Nephron (organoid): ENCODE measurements at regions not wholly inside any gene's neighbourhood (a gene's known extent, or its start where the extent isn't known, plus 50 kb on each side); places are given as distances from the start of the nearest gene placed in this dataset.
"Not testable (repeated sequence)": the region's sequence is repeated elsewhere in the genome, so short reads cannot be mapped to it uniquely, and the experiment has no call there.

Experiments
- H3K27ac Mint-ChIP-seq, 3 experiments: 2 replicates each; pipeline ENCODE4 v1.8.0; 2020; ENCODE audit warnings: mixed read lengths in 3 of 3, mild to moderate bottlenecking in 2 of 3, moderate library complexity in 1 of 3
- H3K27me3 Mint-ChIP-seq: 2 replicates; pipeline ENCODE4 v1.8.0; 2021; ENCODE audit warnings: low read depth, mild to moderate bottlenecking, moderate library complexity, mixed read lengths
- H3K36me3 Mint-ChIP-seq: 2 replicates; pipeline ENCODE4 v1.8.0; 2020; ENCODE audit warnings: low read depth, mixed read lengths
- H3K4me1 Mint-ChIP-seq: 2 replicates; pipeline ENCODE4 v1.8.0; 2020; ENCODE audit warnings: mixed read lengths
- H3K4me3 Mint-ChIP-seq, 3 experiments: 2 replicates each; pipeline ENCODE4 v1.8.0; 2020; ENCODE audit warnings: mild to moderate bottlenecking in 3 of 3, mixed read lengths in 3 of 3, moderate library complexity in 2 of 3
- H3K9me3 Mint-ChIP-seq: 2 replicates; pipeline ENCODE4 v1.8.0; 2020; ENCODE audit warnings: mixed read lengths
- CTCF ChIP-seq, 3 experiments: fragments of 200-600 bp; sonication (generic); IDR thresholded peaks; one replicate each; pipeline ENCODE4 v1.5.0; 2021; ENCODE audit warnings: antibody characterized with exemption in 3 of 3; ENCODE audit not compliant: unreplicated experiment in 3 of 3

DNA sequence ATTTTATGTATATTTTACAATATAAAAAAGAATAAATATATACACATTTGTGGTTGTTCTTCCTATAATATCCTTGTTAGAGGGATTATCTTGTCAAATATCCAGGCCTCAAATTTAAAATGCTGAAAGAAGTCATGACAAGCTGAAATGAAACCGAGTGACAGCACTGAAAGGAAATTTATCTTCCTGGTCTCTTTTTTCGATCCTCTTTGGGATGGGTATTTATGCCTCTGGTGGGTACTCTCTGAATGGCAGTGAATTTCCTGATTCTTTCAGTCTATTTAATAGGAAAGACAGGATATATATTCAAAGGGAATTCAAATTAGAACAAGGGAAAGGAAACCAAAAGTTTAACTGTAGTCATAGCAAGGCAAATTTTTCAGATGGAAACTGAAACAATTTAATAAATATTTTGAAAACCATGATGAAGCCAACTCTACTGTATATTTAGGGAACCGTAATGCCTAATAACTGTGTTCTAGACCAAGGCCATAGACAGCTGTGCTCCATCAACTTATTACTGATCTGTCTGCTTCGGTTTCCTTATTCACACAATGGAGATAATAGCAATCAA lies 97.9 kb downstream of the DLEU7 start:
- Mint-ChIP-seq H3K9me3 (peaks cover 11% of the 10 kb centered on the region), H3K27ac (no peak overlapping the region), H3K4me1 (peaks cover 5% of the 10 kb centered on the region), H3K27me3 (peaks cover 8% of the 10 kb centered on the region), H3K36me3 (no peaks in the 10 kb centered on the region), H3K4me3 (no peak overlapping the region)
- TF ChIP-seq CTCF (IDR thresholded peaks at IDR 0.05; ENCODE audit: unreplicated experiment in 3 of 3): peak in 1 of 3 experiments; percentile 15

DNA sequence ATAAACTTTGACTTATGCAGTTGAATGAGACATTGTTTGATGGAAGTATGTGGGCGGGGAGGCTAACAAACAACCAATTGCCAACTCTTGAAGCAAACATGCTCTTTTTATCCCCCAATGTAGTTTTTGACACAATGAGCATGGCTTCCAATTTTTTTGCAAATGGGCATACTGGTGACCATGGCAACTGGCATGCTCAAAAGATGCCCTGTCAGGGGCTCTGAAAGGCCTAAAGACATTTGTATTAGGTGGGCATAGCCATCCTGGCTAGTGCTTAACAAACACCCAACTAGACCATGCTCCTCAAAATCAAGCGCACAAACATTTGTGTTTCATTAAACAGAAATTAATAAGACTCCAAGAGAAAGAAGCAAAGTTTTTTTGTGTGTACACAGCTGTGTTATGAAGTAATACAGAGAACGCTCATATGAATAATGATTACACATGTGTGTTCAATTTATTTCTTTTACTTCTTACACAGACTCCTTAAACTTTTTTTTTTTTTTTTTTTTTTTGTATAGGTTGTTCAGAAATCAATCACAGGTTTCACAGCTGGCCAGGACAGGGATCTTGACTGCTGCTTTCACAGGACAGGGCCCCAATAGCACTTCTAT lies 95.6 kb downstream of the DLEU7 start:
- peaks cover 3% of the 10 kb centered on the region for H3K36me3 Mint-ChIP-seq
- peaks cover 5% of the 10 kb centered on the region for H3K27me3 Mint-ChIP-seq
- H3K4me1 Mint-ChIP-seq: peaks cover 5% of the 10 kb centered on the region
- no peak for TF ChIP-seq CTCF (IDR thresholded peaks at IDR 0.05; ENCODE audit: unreplicated experiment in 3 of 3)
- peaks cover 16% of the 10 kb centered on the region for H3K9me3 Mint-ChIP-seq
- no peak overlapping the region for H3K4me3 Mint-ChIP-seq
- H3K27ac Mint-ChIP-seq: no peak overlapping the region

GRCh38 chr13:50753221-50753620 lies 90.3 kb downstream of the DLEU7 start:
- Mint-ChIP-seq H3K36me3 (peaks cover 11% of the 10 kb centered on the region), H3K4me1 (peaks cover 16% of the 10 kb centered on the region), H3K9me3 (peaks cover 45% of the 10 kb centered on the region)
- not testable (repeated sequence) for H3K4me3 Mint-ChIP-seq, H3K27me3 Mint-ChIP-seq, H3K27ac Mint-ChIP-seq

- peaks cover 15% of the 10 kb centered on the region for H3K36me3 Mint-ChIP-seq
- not testable (repeated sequence) for H3K27me3 Mint-ChIP-seq
- H3K4me3 Mint-ChIP-seq: peak overlapping the region in 1 of 3 experiments; percentile 20
- peaks cover 16% of the 10 kb centered on the region for H3K4me1 Mint-ChIP-seq
- peak overlapping the region; percentile 12 to 82 (median 51) for H3K27ac Mint-ChIP-seq
- peaks cover 39% of the 10 kb centered on the region for H3K9me3 Mint-ChIP-seq
Observed at GRCh38 chr13:50755862-50756685, 87.4 kb downstream of the DLEU7 start.

GRCh38 chr13:50757008-50757407 lies 86.5 kb downstream of the DLEU7 start:
- TF ChIP-seq CTCF (IDR thresholded peaks at IDR 0.05; ENCODE audit: unreplicated experiment in 3 of 3): no peak
- H3K4me3 Mint-ChIP-seq: no peak overlapping the region
- no peaks in the 10 kb centered on the region for H3K27me3 Mint-ChIP-seq
- peaks cover 16% of the 10 kb centered on the region for H3K4me1 Mint-ChIP-seq
- peak overlapping the region in 1 of 3 experiments; percentile 81 for H3K27ac Mint-ChIP-seq
- peaks cover 15% of the 10 kb centered on the region for H3K36me3 Mint-ChIP-seq
- H3K9me3 Mint-ChIP-seq: peaks cover 39% of the 10 kb centered on the region

DNA sequence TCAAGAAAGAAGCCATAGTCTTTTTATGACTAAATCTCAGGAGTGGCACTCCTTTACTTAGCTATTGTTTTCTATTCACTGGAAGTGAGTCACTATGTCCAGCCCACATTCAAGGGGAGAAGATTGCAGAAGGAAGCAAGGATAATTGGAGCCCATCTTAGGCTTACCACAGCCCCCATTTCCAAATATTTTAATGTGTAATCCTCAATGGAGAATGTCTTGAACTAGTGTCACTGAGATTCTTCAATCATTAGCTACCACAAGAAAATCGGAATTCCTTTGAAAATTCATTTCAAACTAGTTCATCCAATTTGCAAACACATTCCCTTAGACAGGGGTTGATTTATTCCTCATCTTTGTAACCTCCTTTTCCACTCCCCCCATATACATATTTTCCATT lies 84.7 kb downstream of the DLEU7 start:
- H3K4me1 Mint-ChIP-seq: peaks cover 22% of the 10 kb centered on the region

More for the DNA sequence above, 84.7 kb downstream of the DLEU7 start:
- Mint-ChIP-seq H3K4me3 (no peak overlapping the region), H3K9me3 (peaks cover 35% of the 10 kb centered on the region), H3K27me3 (no peaks in the 10 kb centered on the region), H3K27ac (no peak overlapping the region), H3K36me3 (peaks cover 12% of the 10 kb centered on the region)
- no peak for TF ChIP-seq CTCF (IDR thresholded peaks at IDR 0.05; ENCODE audit: unreplicated experiment in 3 of 3)
